ENCODE measurements at regions not wholly inside any gene's neighbourhood (a gene's known extent, or its start where the extent isn't known, plus 50 kb on each side); places are given as distances from the start of the nearest gene placed in this dataset.
"Not testable (repeated sequence)": the region's sequence is repeated elsewhere in the genome, so short reads cannot be mapped to it uniquely, and the experiment has no call there.

GRCh38 chr15:99799854-99800250, 66.6 kb upstream of the LYSMD4 start:
- not testable (repeated sequence) for TF ChIP-seq CTCF, POLR2A (IDR thresholded peaks at IDR 0.05)
